Epidermal melanocyte (primary cell): ENCODE measurements at regions not wholly inside any gene's neighbourhood (a gene's known extent, or its start where the extent isn't known, plus 50 kb on each side); places are given as distances from the start of the nearest gene placed in this dataset.
"Not testable (repeated sequence)": the region's sequence is repeated elsewhere in the genome, so short reads cannot be mapped to it uniquely, and the experiment has no call there.

Experiments
- DNase-seq: peaks from one replicate; pipeline ENCODE4 v3.0.0; 2011; ENCODE audit warnings: low spot score; ENCODE audit not compliant: insufficient read length

DNA sequence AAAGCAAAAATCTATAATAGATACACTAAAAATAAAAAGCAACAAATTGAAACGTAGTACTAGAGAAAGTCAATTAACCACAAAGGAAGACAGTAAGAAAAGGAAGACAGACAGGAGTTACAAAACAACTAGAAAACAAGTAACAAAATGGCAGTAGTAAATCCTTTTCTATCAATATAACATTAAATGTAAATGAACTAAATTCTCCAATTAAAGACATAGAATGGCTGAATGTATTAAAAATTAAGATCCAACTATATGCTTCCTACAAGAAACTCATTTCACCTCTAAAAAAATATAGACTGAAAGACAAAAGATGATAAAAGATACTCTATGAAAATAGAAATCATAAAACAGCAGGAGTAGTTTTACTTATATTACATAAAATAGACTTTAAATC lies 79.1 kb downstream of the CTH start:
- DNase-seq: no peak

DNA sequence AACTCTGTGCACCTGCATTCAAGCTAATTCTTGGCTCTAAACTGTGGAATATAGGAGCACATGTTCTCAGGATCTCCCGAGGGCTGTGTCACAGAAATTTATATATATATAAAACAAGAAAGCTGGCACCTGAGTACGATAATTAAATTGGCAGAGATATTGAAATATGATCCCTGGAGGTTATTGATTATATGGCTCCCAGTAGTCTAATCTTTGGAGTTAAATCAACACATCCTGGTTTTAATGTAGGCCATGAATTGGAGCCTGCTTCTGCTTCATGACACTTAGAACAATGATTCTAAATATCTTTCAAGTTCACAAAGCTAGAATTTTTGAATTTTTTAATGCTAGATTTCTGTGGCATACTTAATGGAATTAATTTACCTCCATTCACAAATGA lies 84.3 kb downstream of the CTH start:
- no peak for DNase-seq

DNA sequence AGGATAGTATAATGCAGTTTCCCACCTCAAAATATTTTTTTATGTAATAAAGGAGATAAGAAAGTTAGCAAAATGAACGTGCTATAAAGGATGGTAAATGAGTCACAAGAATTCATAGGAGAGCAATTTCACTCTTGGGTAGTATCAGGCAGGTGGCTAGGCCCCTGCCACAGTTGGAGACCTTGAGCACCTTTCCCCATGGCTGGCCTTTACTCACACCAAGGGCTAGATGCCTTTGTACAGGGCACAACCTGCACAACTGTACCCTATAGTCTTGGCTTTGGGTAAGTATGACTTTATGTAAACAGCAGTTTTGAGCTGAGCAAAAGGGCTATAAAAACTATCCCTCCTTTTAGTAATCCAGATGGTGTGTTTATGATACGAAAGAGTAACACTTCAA lies 85.1 kb downstream of the CTH start:
- DNase-seq: no peak

DNA sequence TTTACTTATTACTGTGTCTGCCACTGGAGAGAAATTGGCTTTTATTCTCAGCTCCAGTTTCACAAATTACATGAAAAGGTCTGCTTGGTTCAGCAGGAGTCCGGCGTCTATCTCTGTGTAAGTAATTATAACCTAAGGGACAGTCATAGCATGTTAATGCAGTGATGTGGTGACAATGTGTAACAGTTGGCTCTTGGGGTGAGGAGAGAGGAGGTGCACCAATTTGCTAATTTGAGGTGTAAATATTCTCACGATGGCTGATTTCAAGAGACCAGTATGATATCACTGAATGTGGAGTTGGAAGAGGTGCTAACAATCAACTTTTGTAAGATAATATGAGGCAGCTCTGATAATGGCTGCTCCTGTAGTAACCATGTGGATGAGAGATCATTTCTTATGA lies 86.1 kb downstream of the CTH start:
- no peak for DNase-seq

DNA sequence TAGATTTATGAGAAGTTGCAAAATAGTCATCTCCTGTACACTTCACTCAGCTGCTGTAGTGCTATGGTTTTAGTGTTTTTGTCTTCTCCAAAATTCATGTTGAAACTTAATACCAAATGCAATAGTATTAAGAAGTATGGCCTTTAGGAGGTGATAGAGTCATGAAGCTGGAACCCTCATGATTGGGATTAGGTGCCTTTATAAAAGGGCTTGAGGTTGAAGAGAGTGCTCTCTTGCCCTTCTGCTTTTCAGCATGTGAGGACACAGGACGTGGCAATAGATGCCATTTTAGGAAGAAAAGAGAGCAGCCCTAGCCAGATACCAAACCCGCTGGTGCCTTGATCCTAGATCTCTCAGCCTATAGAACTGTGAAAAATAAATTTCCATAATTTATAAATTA lies 87.6 kb downstream of the CTH start:
- no peak for DNase-seq

DNA sequence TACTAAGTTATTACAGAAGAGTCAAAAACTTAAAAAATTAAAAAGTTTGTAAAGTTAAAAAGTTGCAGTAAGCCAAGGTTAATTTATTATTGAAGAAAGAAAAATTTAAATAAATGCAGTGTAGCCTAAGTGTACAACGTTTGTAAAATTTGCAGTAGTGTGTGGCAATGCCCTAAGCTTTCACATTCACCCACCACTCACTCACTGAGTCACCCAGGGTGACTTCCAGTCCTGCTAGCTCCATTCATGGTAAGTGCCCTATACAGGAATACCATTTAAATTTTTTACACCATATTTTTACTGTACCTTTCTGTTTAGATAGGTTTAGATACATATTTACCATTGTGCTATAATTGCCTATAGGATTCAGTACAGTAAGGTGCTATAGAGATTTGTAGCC lies 88.6 kb downstream of the CTH start:
- DNase-seq: no peak

DNA sequence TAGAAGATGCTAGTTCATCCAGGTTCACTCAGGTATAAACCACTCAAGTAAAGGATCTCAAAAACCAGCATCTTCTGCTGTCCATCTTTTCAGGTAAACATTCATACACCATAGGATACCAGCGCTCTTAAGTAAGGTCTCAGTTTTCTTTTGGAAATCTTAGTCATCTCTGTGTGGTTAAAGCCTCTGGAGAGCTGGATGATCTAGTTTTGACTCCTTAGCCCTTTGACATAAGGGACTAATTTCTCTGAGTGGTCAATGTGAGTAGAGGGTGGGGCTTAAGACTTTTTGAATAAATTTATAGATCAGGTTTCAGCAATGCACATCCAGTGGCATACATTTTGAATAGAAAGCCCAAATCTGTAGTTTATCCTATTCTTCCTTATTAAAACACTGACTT lies 92.3 kb downstream of the CTH start:
- no peak for DNase-seq

DNA sequence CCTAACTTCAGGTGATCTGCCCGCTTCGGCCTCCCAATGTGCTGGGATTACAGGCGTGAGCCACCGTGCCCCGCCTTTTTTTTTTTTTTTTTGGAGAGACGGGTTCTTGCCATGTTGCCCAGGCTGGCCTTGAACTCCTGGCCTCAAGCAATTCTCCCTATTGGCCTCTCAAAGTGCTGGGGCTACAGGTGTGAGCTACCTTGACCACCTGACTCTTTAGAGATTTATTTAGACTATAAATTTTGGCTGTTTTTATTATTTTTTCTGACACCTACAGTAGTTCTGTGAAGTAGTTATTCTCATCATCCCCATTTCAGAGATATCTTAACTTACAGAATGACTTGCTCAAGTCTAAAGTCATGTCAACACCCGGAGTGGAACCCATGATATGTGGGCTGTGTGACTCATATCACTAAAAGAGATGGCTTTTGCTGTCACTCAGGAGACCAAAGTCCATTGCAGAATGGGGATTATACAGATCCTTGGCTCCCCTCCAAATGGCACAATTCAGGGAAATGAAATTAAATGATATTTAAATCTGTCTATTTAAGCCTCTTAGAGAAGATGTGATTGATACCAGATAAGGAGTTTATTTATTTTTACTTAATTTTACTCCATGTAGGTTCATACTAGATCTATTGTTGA lies 93.2 kb downstream of the CTH start:
- no peak for DNase-seq

DNA sequence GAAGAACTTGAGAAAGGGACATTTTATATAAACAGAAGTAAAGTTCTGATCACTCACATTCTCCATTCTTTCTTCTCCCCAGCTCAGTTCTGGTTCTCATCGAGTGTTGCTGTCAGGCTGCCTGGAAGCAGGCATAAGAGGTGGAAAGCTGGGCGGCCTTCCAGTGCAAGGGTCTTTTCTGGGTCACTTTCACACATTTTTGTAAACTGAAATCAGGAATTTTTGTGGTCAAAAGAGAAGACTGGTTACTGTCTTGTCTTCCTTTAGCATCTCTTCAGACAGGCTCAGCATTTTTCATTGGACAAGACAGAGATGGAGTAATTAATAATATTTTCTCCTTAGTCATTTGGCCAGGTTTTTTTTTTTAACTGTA lies 93.7 kb downstream of the CTH start:
- no peak for DNase-seq

DNA sequence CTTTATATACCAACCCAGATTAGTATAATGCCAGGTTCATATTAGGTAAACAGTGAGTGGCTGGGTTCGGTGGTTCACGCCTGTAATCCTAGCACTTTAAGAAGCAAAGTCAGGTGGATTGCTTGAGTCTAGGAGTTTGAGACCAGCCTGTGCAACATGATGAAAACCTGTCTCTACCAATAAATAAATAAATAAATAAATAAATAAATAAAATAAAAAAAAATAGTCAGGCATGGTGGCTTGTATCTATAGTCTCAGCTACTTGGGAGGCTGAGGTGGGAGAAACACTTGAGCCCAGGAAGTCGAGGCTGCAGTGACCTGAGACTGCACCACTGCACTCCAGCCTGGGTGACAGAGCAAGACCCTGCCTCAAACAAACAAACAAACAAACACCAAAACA lies 96.9 kb downstream of the CTH start:
- DNase-seq: not testable (repeated sequence)

DNA sequence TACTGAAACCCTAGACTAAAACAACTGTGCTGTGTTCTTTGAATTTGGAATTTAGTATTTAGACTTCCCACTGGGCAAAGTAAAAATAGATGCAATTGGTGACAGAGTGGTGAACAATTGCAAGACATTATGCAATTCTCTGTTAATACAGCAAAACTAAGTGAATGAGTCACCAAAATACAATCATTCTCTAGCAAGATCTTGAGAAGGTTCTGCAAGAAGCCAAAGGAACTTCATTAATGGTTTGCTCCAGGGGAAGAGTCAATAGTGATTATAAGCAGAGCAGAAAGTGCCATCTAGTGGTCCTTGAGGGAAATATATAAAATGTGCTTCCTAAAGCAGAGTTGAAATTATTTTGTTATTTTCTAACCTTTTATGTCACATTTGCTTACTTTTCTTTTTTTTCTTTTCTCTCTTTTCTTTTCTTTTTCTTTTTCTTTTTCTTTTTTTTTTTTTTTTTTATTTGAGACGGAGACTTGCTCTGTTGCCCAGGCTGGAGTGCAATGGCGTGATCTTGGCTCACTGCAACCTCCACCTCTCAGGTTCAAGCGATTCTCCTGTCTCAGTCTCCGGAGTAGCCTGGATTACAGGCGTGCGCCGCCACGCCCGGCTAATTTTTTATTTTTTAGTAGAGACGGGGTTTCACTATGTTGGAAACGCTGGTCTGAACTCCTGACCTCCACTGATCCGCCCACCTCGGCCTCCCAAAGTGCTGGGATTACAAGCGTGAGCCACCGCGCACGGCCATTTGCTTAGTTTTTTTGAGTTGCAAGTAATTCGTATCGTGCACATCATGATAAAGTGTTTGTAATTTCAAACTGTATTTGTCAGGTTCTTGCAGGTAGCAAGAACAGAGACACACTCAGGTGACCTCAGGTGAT lies 99.2 kb downstream of the CTH start:
- peak; percentile 88 for DNase-seq

DNA sequence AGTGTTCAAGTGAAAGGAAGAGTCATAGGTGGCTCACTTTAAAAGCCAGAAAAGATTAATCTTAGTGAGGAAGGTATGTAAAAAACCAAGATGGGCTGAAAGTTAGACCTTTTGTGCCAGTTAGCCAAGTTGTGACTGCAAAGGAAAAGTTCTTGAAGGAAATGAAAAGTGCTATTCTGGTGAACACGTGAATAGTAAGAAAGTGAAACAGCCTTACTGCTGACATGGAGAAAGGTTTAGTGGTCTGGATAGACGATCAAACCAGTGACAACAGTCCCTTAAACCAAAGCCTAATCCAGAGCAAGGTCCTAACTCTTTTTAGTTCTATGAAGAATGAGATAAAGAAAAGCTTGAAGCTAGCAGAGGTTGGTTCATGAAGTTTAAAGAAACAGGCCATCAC lies 106.4 kb downstream of the CTH start:
- no peak for DNase-seq

DNA sequence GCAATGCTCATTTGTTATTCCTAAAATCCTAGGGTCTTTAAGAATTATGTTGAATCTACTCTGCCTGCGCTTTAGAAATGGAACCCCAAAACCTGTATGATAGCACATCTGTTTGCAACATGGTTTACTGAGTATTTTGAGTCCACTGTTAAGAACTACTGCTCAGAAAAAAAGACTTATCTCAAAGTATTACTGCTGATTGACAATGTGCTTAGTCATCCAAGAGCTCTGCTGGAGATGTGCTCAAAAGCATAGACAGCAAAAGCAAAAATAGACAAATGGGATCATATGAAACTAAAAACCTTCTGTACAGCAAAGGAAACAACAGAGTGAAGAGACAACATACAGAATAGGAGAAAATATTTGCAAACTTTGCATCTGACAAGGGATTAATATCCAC lies 107.0 kb downstream of the CTH start:
- DNase-seq: no peak

DNA sequence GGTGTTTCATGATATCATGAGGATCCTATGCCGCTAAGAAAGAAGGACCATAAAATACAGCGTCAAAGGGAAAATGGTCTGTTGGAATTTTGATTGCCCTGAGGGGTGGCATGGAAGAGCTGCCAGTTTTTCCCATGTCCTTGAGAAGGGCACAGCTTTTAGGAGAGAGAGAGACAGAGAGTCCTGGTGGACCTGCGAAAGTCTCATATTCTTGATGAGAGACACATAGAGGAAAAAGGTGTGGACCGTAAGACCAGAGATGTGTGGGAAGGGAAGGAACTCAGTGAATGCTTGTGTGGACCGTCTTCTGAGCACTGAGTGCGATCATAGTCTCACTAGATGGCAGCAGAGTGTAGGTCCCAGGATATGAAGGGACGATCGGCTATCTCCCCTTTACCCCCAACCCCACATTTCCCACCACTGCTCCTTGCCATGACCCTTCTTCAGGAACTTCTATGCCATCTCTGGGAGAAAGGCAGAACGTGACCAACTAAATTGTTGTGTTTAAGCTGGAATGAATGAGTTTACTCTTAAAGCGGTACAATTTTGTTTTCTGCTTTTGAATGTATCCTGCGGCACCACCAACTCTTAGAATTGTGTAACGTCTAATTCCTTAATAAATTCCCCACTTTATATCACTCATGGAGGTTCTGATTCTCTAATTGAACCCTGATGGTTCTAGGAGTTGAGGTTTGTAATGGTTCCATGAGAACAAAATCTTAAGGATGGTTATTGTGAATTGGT lies 117.7 kb downstream of the CTH start:
- no peak for DNase-seq

DNA sequence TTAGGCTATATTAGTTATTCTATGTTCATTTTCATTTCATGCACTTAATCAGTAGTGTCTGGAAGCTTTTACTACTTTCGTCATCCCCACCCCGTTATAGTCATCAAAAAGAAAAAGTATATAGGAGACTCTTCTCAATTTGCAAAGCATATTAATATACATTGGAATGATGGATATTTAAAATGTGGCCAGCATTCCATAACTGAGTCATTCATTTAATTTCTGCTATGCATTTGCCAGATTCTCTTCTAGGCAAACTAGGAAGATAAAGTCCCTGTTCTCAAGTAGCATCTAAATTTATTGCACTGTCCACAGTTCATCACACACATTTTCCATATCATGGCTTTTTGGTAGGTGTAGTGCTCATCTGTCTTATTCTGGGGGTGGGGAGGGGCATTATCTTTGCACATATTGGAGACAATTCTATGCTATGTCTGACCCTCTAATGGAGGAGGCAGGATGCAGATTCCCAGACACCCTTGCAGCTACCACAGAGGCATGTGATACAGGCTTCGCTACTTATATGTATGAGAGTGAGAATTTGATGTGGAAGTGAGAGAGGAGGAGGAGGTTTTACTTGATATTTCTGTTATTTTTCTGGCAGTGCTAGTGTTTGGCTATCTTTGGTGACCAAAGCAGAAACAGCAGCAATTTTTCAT lies 125.8 kb downstream of the CTH start:
- DNase-seq: no peak

DNA sequence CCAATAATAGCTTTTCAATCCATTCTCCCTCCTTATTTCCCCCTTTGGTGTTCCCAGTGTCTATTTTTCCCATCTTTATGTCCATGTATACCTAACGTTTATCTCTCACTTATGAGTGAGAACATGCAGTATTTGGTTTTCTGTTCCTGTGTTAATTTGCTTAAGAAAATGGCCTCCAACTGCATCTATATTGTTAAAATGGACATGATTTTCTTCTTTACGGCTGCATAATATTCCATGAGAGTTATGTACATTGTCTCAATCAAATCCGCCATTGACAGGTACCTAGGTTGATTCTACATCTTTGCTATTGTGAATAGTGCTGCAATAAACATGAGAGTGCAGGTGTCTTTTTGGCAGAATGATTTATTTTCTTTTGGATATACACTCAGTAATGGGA lies 126.7 kb downstream of the CTH start:
- no peak for DNase-seq

DNA sequence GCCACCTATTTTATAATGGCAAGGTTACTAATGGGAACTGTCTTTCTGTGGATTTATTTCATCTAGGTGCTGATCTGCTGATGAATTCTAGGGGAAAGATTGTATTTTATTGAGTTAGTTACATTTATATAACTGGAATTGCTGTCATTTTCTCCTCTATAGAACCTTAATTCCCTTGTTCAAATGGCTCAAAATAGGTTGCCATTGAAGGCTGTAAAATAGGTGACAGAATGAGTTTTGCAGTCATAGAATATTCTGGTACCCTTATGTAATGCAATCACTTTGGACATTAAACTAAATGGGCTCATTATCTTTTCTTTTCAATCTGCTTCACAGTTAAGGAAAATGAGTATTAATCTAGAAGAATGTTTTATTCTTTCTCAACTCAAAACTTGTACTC lies 131.0 kb downstream of the CTH start:
- DNase-seq: no peak

DNA sequence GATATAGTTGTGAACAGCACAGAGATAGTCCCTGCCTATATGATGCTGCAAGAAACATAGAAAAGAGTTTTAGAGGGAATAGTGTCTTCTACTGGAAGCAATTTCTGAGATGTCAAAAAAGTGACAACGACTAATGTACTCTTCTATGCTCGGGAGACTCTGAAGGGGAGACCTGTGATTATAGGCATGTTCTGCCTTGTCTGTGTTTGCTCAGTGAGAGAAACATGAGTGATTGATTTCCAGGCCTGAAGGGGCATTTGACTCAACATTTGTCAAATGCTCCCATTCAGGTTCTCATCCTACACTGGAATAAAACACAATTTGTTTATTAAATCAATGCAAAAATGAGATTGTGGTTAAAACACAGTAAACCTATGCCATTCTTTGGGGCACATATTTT lies 131.8 kb downstream of the CTH start:
- DNase-seq: no peak

DNA sequence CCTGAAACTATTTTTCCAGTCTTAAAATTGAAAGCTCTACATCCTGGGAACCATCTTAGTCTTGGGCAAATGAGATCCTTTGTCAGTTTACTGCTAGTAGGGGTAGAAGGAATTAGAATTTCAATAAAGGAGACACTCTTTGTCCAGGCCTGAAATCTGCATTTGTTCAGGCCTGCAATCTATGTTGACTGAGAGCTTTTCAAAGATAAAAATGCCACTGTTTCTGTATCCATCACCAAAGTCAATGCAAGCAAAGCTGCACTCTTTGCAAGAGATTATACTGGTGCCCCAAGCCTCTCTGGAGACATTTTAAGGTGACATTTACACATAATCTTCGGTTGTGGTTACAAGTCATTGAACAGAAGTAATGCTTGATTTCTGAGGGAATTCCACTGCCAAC lies 135.7 kb downstream of the CTH start:
- no peak for DNase-seq

DNA sequence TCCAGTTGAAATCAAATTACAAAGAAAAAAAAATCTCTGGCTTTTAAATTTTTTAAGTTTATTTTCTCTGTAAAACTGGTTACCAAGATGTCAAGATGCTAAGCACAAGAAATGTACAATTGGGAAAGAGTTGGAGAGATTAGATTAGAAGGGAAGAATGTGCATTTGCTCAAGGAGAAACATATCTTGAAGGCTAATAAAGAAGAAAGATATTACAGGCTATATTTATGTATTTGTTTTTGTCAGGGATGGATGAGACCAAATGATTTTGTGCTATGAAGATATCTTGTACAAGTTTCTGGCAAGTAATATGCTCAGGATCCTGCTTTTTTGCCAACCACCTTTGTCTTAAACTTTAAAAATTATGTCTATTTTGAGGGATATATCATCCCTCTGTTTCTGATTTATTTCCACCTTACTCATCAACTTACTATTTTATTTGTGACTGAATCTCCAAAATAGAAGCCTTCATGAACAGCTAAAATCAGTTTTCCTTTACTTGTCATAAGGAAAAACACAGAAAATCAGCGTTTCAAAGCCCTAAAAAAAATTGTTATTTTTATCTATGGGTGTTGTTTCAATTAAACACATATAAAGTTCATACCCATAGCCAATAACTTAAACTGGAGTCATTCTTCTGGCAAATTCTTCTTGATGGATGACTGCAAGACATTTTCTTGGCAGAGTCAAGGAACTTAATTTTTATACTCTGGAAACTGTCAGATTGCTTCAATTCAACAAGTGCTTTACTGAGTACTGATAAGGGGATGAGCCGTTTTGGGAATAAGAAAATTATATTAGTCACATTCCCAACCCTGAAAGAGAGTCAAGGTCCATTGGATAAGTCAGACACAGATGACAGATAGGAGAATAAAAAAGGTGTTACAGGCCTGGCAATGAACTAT lies 141.8 kb downstream of the CTH start:
- no peak for DNase-seq

DNA sequence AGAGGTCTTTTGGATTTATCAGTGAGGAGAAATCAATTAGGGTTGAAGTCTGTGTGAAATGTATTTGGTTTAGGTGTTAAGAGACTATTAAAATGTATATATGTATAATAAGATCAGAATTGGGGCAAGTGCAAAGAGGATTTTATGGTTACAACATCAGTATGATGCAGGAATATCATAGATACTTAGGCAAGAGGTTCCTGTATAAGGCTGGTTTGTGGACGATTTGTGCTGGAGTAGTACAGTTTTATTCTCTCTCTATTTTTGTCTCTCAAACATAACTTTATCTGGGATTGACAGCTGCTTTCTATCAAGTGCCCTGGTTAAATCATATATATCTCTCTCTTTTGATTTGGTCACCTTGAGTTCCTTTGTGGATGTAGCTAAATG lies 142.5 kb downstream of the CTH start:
- no peak for DNase-seq
